ENCODE measurements at regions not wholly inside any gene's neighbourhood (a gene's known extent, or its start where the extent isn't known, plus 50 kb on each side); places are given as distances from the start of the nearest gene placed in this dataset.

DNA sequence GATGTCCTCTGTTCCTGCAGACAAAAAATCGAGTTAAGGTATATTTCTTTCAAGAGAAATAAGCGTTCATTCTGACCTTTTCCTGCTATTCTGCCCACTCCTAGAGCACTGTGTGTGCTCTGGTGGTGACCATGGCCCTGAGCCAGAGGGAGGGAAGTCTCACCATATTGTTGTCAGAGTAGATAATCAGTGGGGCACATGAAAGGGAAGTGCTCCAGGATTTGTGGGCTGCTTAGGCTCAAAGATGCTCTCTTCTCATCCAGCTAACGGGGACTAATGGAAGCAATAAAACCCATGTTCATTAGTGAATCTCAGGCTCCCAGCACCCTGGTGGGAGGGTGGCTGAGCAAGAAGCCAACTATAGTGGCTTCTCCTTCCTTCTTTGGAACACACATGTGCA is 70.7 kb upstream of the EOMES start:
- no peak for TF ChIP-seq EZH2 (optimal IDR thresholded peaks at IDR 0.05; ENCODE audit: low read depth, low read length)
- no peaks in the 10 kb centered on the region for H3K36me3 ChIP-seq (replicated peaks; ENCODE audit: insufficient read depth, low read length)
- no peaks in the 10 kb centered on the region for H3K9me3 ChIP-seq (replicated peaks; ENCODE audit: insufficient read depth, low read length)
- H3K27me3 ChIP-seq (replicated peaks; ENCODE audit: insufficient read depth, low read length): no peaks in the 10 kb centered on the region
- no peak overlapping the region for H2AFZ ChIP-seq (ENCODE audit: low read length)
- H3K4me1 ChIP-seq (ENCODE audit: low read length): no peaks in the 10 kb centered on the region
- no peak overlapping the region for H3K9ac ChIP-seq (ENCODE audit: low read length)
- no peak overlapping the region for H3K4me3 ChIP-seq (ENCODE audit: low read length)
- no peak overlapping the region for H3K4me2 ChIP-seq (ENCODE audit: low read depth, low read length)
- no peaks in the 10 kb centered on the region for H3K9me2 ChIP-seq (replicated peaks; ENCODE audit: insufficient read depth, low read length)
- no peaks in the 10 kb centered on the region for H4K20me1 ChIP-seq (ENCODE audit: insufficient read depth, low read length)
- DNase-seq: no peak
- no peak overlapping the region for H3K27ac ChIP-seq (ENCODE audit: low read length)
- H3K79me2 ChIP-seq (ENCODE audit: low read length): no peaks in the 10 kb centered on the region
- no peaks in the 10 kb centered on the region for H3F3A ChIP-seq (ENCODE audit: insufficient read depth, low read length)

DNA sequence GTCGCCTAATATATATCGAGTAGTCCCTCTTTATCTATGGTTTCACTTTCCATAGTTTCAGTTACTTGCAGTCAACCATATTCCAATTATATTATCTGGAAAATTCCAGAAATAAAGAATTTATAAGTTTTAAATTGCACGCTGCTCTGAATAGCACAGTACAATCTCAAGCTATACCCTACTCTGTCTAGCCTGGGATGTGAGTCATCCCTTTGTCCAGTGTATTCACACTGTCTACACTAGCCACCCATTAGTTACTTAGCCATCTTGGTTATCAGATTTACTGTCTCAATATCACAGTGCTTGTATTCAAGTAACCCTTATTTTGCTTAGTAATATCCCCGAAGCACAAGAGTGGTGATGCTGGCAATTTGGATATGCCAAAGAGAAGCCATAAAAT is 72.1 kb upstream of the EOMES start:
- H3K36me3 ChIP-seq (replicated peaks; ENCODE audit: insufficient read depth, low read length): no peaks in the 10 kb centered on the region
- H3K9me2 ChIP-seq (replicated peaks; ENCODE audit: insufficient read depth, low read length): no peaks in the 10 kb centered on the region
- no peak for TF ChIP-seq EZH2 (optimal IDR thresholded peaks at IDR 0.05; ENCODE audit: low read depth, low read length)
- TF ChIP-seq, protein P1, sequence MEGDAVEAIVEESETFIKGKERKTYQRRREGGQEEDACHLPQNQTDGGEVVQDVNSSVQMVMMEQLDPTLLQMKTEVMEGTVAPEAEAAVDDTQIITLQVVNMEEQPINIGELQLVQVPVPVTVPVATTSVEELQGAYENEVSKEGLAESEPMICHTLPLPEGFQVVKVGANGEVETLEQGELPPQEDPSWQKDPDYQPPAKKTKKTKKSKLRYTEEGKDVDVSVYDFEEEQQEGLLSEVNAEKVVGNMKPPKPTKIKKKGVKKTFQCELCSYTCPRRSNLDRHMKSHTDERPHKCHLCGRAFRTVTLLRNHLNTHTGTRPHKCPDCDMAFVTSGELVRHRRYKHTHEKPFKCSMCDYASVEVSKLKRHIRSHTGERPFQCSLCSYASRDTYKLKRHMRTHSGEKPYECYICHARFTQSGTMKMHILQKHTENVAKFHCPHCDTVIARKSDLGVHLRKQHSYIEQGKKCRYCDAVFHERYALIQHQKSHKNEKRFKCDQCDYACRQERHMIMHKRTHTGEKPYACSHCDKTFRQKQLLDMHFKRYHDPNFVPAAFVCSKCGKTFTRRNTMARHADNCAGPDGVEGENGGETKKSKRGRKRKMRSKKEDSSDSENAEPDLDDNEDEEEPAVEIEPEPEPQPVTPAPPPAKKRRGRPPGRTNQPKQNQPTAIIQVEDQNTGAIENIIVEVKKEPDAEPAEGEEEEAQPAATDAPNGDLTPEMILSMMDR (IDR thresholded peaks at IDR 0.05; ENCODE audit: low read length): no peak
- no peak for TF ChIP-seq EZH2phosphoT487 (IDR thresholded peaks at IDR 0.05; ENCODE audit: low read length)
- DNase-seq: no peak
- no peaks in the 10 kb centered on the region for H3K4me1 ChIP-seq (ENCODE audit: low read length)
- no peak overlapping the region for H2AFZ ChIP-seq (ENCODE audit: low read length)
- no peak overlapping the region for H3K4me3 ChIP-seq (ENCODE audit: low read length)
- no peak overlapping the region for H3K9ac ChIP-seq (ENCODE audit: low read length)
- no peaks in the 10 kb centered on the region for H3K9me3 ChIP-seq (replicated peaks; ENCODE audit: insufficient read depth, low read length)
- no peaks in the 10 kb centered on the region for H3K27me3 ChIP-seq (replicated peaks; ENCODE audit: insufficient read depth, low read length)
- no peak overlapping the region for H3K4me2 ChIP-seq (ENCODE audit: low read depth, low read length)
- H4K20me1 ChIP-seq (ENCODE audit: insufficient read depth, low read length): no peaks in the 10 kb centered on the region
- no peak overlapping the region for H3K27ac ChIP-seq (ENCODE audit: low read length)
- no peaks in the 10 kb centered on the region for H3F3A ChIP-seq (ENCODE audit: insufficient read depth, low read length)
- H3K79me2 ChIP-seq (ENCODE audit: low read length): no peaks in the 10 kb centered on the region

DNA sequence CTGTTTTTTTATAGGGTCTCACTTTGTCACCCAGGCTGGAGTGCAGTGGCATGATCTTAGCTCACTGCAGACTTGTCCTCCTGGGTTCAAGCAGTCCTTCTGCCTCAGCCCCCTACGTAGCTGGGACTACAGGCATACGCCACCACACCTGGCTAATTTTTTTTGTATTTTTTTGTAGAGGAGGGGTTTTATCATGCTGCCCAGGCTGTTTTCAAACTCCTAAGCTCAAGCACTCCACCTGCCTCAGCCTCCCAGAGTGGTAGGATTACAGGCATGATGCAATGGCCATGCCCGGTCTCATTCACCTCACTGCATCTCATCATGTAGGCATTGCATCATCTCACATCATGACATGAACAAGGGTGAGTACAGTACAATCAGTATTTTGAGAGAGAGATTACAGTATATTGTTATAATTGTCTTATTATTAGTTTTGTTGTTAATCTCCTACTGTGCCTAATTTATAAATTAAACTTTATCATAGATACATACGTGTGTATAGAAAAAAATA is 74.3 kb upstream of the EOMES start:
- Histone ChIP-seq H3K27ac (ENCODE audit: low read length) (no peak overlapping the region), H3K4me1 (ENCODE audit: low read length) (no peaks in the 10 kb centered on the region), H4K20me1 (ENCODE audit: insufficient read depth, low read length) (no peaks in the 10 kb centered on the region), H3K4me3 (ENCODE audit: low read length) (no peak overlapping the region), H3K9ac (ENCODE audit: low read length) (no peak overlapping the region), H2AFZ (ENCODE audit: low read length) (no peak overlapping the region), H3K4me2 (ENCODE audit: low read depth, low read length) (no peak overlapping the region), H3K9me3 (replicated peaks; ENCODE audit: insufficient read depth, low read length) (no peaks in the 10 kb centered on the region), H3F3A (ENCODE audit: insufficient read depth, low read length) (no peaks in the 10 kb centered on the region), H3K36me3 (replicated peaks; ENCODE audit: insufficient read depth, low read length) (no peaks in the 10 kb centered on the region), H3K79me2 (ENCODE audit: low read length) (no peaks in the 10 kb centered on the region), H3K9me2 (replicated peaks; ENCODE audit: insufficient read depth, low read length) (no peaks in the 10 kb centered on the region), H3K27me3 (replicated peaks; ENCODE audit: insufficient read depth, low read length) (no peaks in the 10 kb centered on the region)
- DNase-seq: no peak
- TF ChIP-seq EZH2phosphoT487 (IDR thresholded peaks at IDR 0.05; ENCODE audit: low read length): no peak
- TF ChIP-seq, protein P1 (IDR thresholded peaks at IDR 0.05; ENCODE audit: low read length): no peak
- TF ChIP-seq EZH2 (optimal IDR thresholded peaks at IDR 0.05; ENCODE audit: low read depth, low read length): no peak

DNA sequence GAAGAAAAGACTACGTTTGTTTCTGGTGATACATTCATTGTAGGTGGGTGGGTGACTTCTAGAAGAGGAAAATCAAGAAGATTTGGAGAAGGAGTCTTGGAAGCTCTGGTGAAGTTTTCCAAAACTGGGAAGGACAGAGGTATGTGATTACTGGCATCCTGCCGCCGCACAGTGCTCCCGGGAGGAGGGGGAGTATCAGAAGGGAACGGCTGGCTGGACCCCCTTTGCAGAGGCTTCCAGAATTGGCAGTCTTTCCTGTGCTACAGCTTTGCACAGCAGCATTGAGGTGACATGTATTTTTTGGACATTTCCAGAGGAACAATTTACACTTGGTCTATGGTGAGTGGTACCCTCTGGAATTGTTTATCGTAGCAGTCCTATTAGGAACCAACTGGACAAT is 75.7 kb upstream of the EOMES start:
- Histone ChIP-seq H3K36me3 (replicated peaks; ENCODE audit: insufficient read depth, low read length) (no peaks in the 10 kb centered on the region), H3K79me2 (ENCODE audit: low read length) (no peaks in the 10 kb centered on the region), H3K4me2 (ENCODE audit: low read depth, low read length) (no peak overlapping the region), H3K9me2 (replicated peaks; ENCODE audit: insufficient read depth, low read length) (no peaks in the 10 kb centered on the region), H3K4me3 (ENCODE audit: low read length) (no peak overlapping the region), H3K27ac (ENCODE audit: low read length) (no peak overlapping the region), H2AFZ (ENCODE audit: low read length) (no peak overlapping the region), H3K4me1 (ENCODE audit: low read length) (no peaks in the 10 kb centered on the region), H3K9ac (ENCODE audit: low read length) (no peak overlapping the region), H3F3A (ENCODE audit: insufficient read depth, low read length) (no peaks in the 10 kb centered on the region), H4K20me1 (ENCODE audit: insufficient read depth, low read length) (no peaks in the 10 kb centered on the region), H3K9me3 (replicated peaks; ENCODE audit: insufficient read depth, low read length) (no peaks in the 10 kb centered on the region), H3K27me3 (replicated peaks; ENCODE audit: insufficient read depth, low read length) (no peaks in the 10 kb centered on the region)
- DNase-seq: no peak
- no peak for TF ChIP-seq EZH2phosphoT487 (IDR thresholded peaks at IDR 0.05; ENCODE audit: low read length)
- TF ChIP-seq EZH2 (optimal IDR thresholded peaks at IDR 0.05; ENCODE audit: low read depth, low read length): no peak
- TF ChIP-seq, protein P1 (IDR thresholded peaks at IDR 0.05; ENCODE audit: low read length): no peak
